WTC11 (cell line): ENCODE measurements at regions not wholly inside any gene's neighbourhood (a gene's known extent, or its start where the extent isn't known, plus 50 kb on each side); places are given as distances from the start of the nearest gene placed in this dataset.

Experiments used
- CTCF ChIP-seq: fragments of 200-600 bp; IDR thresholded peaks from 2 replicates; pipeline ENCODE4 v1.8.0; 2022; ENCODE audit warnings: antibody characterized with exemption
- ETV6 ChIP-seq: sonication (generic); formaldehyde crosslinking; IDR thresholded peaks from 2 replicates; pipeline ENCODE4 v1.8.1; 2022; ENCODE audit warnings: mild to moderate bottlenecking, missing genetic modification reagents
- JUN ChIP-seq: sonication (generic); formaldehyde crosslinking; IDR thresholded peaks from 2 replicates; pipeline ENCODE4 v1.8.0; 2023; ENCODE audit warnings: mild to moderate bottlenecking, missing genetic modification reagents
- NFYB ChIP-seq: sonication (generic); formaldehyde crosslinking; conservative IDR thresholded peaks from 2 replicates; pipeline ENCODE4 v1.8.0; 2022; ENCODE audit warnings: low read depth, missing genetic modification reagents
- PRDM15 ChIP-seq: sonication (generic); formaldehyde crosslinking; IDR thresholded peaks from 2 replicates; pipeline ENCODE4 v1.8.0; 2022; ENCODE audit warnings: missing genetic modification reagents
- SMAD4 ChIP-seq: sonication (generic); formaldehyde crosslinking; IDR thresholded peaks from 2 replicates; pipeline ENCODE4 v1.8.0; 2022; ENCODE audit warnings: mild to moderate bottlenecking, missing genetic modification reagents
- TEAD4 ChIP-seq: sonication (generic); formaldehyde crosslinking; IDR thresholded peaks from 2 replicates; pipeline ENCODE4 v1.8.0; 2022; ENCODE audit warnings: mild to moderate bottlenecking, missing genetic modification reagents
- ZNF138 ChIP-seq: sonication (generic); formaldehyde crosslinking; conservative IDR thresholded peaks from 2 replicates; pipeline ENCODE4 v1.8.1; 2022; ENCODE audit warnings: mild to moderate bottlenecking, moderate library complexity, missing genetic modification reagents
- ZNF416 ChIP-seq: fragments of 250-450 bp; sonication (Bioruptor Pico); IDR thresholded peaks from 2 replicates; pipeline ENCODE4 v1.9.0; 2021; ENCODE audit warnings: mild to moderate bottlenecking, inconsistent platforms
- ZNF671 ChIP-seq: fragments of 250-450 bp; sonication (Bioruptor Pico); IDR thresholded peaks from 2 replicates; pipeline ENCODE4 v1.8.0; 2021; ENCODE audit warnings: mild to moderate bottlenecking
- TF ChIP-seq, protein P1 (sequence below): sonication (generic); formaldehyde crosslinking; IDR thresholded peaks from 2 replicates; pipeline ENCODE4 v1.8.1; 2023; ENCODE audit warnings: mild to moderate bottlenecking, moderate library complexity, missing genetic modification reagents
- TF ChIP-seq, protein P2 (sequence below): sonication (generic); formaldehyde crosslinking; IDR thresholded peaks from 2 replicates; pipeline ENCODE4 v1.8.0; 2022; ENCODE audit warnings: mild to moderate bottlenecking, missing genetic modification reagents

GRCh38 chr1:8238141-8239038, 79.5 kb upstream of the SLC45A1 start:
- TF ChIP-seq CTCF (no peak), JUN (CRISPR knock-in tag) (no peak), ZNF138 (no peak), SMAD4 (CRISPR knock-in tag) (no peak), PRDM15 (CRISPR knock-in tag) (no peak), NFYB (CRISPR knock-in tag) (no peak), TEAD4 (CRISPR knock-in tag) (no peak), ZNF416 (CRISPR knock-in tag) (no peak), ZNF671 (CRISPR knock-in tag) (no peak), ETV6 (CRISPR knock-in tag) (no peak)
- TF ChIP-seq, protein P1, sequence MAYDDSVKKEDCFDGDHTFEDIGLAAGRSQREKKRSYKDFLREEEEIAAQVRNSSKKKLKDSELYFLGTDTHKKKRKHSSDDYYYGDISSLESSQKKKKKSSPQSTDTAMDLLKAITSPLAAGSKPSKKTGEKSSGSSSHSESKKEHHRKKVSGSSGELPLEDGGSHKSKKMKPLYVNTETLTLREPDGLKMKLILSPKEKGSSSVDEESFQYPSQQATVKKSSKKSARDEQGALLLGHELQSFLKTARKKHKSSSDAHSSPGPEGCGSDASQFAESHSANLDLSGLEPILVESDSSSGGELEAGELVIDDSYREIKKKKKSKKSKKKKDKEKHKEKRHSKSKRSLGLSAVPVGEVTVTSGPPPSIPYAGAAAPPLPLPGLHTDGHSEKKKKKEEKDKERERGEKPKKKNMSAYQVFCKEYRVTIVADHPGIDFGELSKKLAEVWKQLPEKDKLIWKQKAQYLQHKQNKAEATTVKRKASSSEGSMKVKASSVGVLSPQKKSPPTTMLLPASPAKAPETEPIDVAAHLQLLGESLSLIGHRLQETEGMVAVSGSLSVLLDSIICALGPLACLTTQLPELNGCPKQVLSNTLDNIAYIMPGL (CRISPR knock-in tag) = no peak
- TF ChIP-seq, protein P2, sequence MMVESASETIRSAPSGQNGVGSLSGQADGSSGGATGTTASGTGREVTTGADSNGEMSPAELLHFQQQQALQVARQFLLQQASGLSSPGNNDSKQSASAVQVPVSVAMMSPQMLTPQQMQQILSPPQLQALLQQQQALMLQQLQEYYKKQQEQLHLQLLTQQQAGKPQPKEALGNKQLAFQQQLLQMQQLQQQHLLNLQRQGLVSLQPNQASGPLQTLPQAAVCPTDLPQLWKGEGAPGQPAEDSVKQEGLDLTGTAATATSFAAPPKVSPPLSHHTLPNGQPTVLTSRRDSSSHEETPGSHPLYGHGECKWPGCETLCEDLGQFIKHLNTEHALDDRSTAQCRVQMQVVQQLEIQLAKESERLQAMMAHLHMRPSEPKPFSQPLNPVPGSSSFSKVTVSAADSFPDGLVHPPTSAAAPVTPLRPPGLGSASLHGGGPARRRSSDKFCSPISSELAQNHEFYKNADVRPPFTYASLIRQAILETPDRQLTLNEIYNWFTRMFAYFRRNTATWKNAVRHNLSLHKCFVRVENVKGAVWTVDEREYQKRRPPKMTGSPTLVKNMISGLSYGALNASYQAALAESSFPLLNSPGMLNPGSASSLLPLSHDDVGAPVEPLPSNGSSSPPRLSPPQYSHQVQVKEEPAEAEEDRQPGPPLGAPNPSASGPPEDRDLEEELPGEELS (CRISPR knock-in tag) = no peak
